Activated naive CD8-positive, alpha-beta T cell treated with anti-CD3 and anti-CD28 coated beads, Interleukin-2, amount 50 U/mL, for 24 hours (primary cell): ENCODE measurements at regions not wholly inside any gene's neighbourhood (a gene's known extent, or its start where the extent isn't known, plus 50 kb on each side); places are given as distances from the start of the nearest gene placed in this dataset.
"Not testable (repeated sequence)": the region's sequence is repeated elsewhere in the genome, so short reads cannot be mapped to it uniquely, and the experiment has no call there.

Experiments used
- ATAC-seq: fragments of 150-1000 bp; cut with Tn5 transposase; one replicate; pipeline ENCODE4 v1.10.0; 2021
- DNase-seq: peaks from one replicate; pipeline ENCODE4 v3.0.0; 2021
- H3K27ac Mint-ChIP-seq: one replicate; pipeline ENCODE4 v1.8.0; 2021; ENCODE audit warnings: mild to moderate bottlenecking, mixed read lengths
- H3K27me3 Mint-ChIP-seq: one replicate; pipeline ENCODE4 v1.8.0; 2021; ENCODE audit warnings: mixed read lengths
- H3K36me3 Mint-ChIP-seq: one replicate; pipeline ENCODE4 v1.8.0; 2021; ENCODE audit warnings: low read depth, mixed read lengths
- H3K4me1 Mint-ChIP-seq: one replicate; pipeline ENCODE4 v1.8.0; 2021; ENCODE audit warnings: mixed read lengths
- H3K4me3 Mint-ChIP-seq: one replicate; pipeline ENCODE4 v1.8.0; 2021; ENCODE audit warnings: mild to moderate bottlenecking, moderate library complexity, mixed read lengths
- H3K9me3 Mint-ChIP-seq: one replicate; pipeline ENCODE4 v1.8.0; 2021; ENCODE audit warnings: mixed read lengths

DNA sequence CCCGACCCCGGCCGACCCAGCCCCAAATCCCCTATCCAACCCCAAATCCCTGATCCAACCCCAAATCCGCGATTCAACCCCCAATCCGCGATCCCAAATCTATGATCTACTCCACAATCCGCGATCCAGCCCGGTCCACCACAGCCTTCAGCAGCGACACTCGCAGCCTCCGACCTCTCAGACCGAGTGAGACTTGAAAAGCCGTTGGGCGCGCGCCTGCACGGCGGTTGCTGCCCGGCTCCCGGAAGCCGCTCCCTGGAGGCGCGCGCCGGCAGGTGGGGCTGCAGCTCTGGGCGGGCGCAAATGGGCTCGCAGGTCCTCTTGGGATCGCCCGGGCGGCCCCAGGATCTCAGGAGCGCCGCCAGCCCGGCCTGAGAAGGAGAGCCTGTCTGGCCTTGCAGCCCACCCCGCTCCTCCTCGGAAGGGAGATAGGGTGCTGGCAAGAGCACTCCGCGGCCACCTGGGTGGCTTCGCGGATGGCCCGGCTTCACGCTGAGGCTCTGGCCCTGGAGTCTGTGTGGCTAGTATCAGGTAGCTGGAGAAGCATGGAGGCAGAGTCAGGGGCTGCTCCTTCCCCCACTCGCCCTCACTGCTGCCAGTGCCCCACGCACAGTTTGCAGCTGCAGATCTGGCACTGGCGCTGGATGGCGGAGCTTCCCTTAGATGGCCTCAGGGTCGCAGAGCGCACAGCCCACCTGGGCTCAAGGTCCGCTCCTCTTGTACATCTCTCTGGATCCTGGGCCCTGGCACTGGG is 533.4 kb upstream of the DEFB115 start:
- DNase-seq = peak; percentile 6
- not testable (repeated sequence) for H3K27me3 Mint-ChIP-seq, H3K36me3 Mint-ChIP-seq, ATAC-seq, H3K27ac Mint-ChIP-seq, H3K9me3 Mint-ChIP-seq, H3K4me1 Mint-ChIP-seq
- H3K4me3 Mint-ChIP-seq = peak overlapping the region; percentile 64

DNA sequence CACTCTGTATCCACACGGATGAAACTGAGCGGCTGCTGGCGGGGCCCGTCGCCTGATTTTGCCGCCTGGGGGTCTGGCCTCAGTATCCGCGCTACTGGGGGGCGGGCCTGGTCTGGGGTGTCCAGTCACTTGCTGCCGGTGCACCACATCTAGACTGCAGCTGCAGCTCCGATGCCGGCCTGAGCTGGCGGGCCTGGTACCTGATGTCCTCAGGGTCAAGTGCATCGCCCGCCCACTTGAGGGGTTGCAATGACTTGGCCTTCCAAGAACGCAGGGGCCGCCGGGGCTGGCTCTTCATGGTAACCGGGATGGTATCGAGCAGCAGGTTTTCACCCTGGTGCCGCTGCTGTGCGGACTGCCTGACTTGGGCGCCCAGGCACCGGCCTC is 532.8 kb upstream of the DEFB115 start:
- H3K4me1 Mint-ChIP-seq, H3K27ac Mint-ChIP-seq, DNase-seq, H3K4me3 Mint-ChIP-seq, ATAC-seq, H3K27me3 Mint-ChIP-seq, H3K36me3 Mint-ChIP-seq, H3K9me3 Mint-ChIP-seq: not testable (repeated sequence)

DNA sequence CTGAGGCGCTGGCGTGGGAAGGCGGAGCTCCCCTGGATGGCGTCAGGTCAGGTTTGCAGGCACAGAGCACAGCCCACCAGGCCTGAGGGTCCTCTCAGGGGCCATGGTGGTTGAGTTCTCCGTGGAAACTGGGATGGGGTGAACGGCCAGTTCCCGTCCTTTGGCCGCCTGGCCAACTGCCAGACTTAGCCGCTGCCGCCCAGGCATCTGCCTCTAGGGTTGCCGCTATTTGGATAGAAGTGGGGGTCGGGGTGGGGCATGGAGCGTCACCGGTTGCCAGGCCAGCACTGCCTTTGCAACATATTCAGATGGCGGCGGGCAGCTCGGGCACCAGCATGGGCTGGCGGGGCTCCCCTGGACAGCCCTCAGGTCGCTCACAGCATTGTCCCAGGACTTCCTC is 532.3 kb upstream of the DEFB115 start:
- not testable (repeated sequence) for H3K4me1 Mint-ChIP-seq, H3K27me3 Mint-ChIP-seq, H3K27ac Mint-ChIP-seq, H3K9me3 Mint-ChIP-seq, DNase-seq, H3K4me3 Mint-ChIP-seq, ATAC-seq, H3K36me3 Mint-ChIP-seq

DNA sequence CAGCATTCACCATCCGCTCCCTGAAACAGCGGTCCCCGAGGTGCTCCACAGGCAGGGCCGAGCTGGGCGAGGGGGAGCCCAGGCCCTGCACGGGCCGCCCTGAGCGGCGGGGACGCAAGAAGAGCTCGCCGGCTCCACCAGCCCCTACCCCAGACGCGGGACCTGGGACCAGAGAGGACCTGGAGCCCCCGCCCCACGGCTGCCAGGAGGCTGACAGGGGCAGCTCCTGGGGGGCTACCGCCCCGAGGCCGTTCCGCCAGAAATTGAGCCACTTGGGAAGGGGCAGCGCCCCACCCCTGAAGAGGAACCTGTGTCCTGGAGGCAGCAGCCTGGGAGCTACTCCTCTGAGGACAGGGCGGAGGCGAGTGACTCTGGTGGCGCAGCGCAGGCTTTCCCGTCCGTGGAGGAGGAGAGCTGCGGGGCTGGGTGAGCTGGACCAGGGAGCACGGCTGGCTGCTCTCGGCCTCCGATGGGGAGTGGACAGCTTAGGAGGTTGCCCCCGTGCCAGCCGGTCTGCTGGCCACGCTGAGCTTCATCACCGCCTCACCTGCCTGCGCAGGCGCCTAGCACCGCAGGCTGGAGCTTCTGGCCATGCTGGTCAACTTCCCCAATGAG is 529.1 kb upstream of the DEFB115 start:
- H3K27ac Mint-ChIP-seq, H3K4me3 Mint-ChIP-seq, ATAC-seq, DNase-seq, H3K27me3 Mint-ChIP-seq, H3K36me3 Mint-ChIP-seq, H3K4me1 Mint-ChIP-seq: not testable (repeated sequence)
- H3K9me3 Mint-ChIP-seq = peaks cover 14% of the 10 kb centered on the region
